GM19035 (cell line): ENCODE measurements at regions not wholly inside any gene's neighbourhood (a gene's known extent, or its start where the extent isn't known, plus 50 kb on each side); places are given as distances from the start of the nearest gene placed in this dataset.
"Not testable (repeated sequence)": the region's sequence is repeated elsewhere in the genome, so short reads cannot be mapped to it uniquely, and the experiment has no call there.

Experiments
- ATAC-seq: cut with Tn5 transposase; IDR thresholded peaks from one replicate; pipeline ENCODE4 v1.9.1; 2021; ENCODE audit not compliant: unreplicated experiment

- not testable (repeated sequence) for ATAC-seq
Measured at GRCh38 chr14:44721395-44721794, 214.3 kb upstream of the FSCB start.

- no peak for ATAC-seq
Measured at GRCh38 chr14:44720707-44721106, 213.6 kb upstream of the FSCB start.

GRCh38 chr14:44712024-44712815 is 205.1 kb upstream of the FSCB start:
- no peak for ATAC-seq

GRCh38 chr14:44701563-44702263 is 194.6 kb upstream of the FSCB start:
- ATAC-seq = no peak

- ATAC-seq = no peak
Measured at GRCh38 chr14:44700694-44701093, 193.6 kb upstream of the FSCB start.

- no peak for ATAC-seq
Measured at GRCh38 chr14:44700184-44700583, 193.1 kb upstream of the FSCB start.

- no peak for ATAC-seq
Measured at GRCh38 chr14:44699391-44699790, 192.3 kb upstream of the FSCB start.

GRCh38 chr14:44669496-44669895 is 162.4 kb upstream of the FSCB start:
- no peak for ATAC-seq

GRCh38 chr14:44663136-44663535 is 156.1 kb upstream of the FSCB start:
- no peak for ATAC-seq

GRCh38 chr14:44662250-44662891 is 155.3 kb upstream of the FSCB start:
- ATAC-seq = no peak

GRCh38 chr14:44658389-44658696 is 151.3 kb upstream of the FSCB start:
- ATAC-seq = no peak

GRCh38 chr14:44657696-44658388 is 150.8 kb upstream of the FSCB start:
- ATAC-seq = no peak

- ATAC-seq = no peak
Measured at GRCh38 chr14:44657203-44657602, 150.1 kb upstream of the FSCB start.

GRCh38 chr14:44654591-44654990 is 147.5 kb upstream of the FSCB start:
- no peak for ATAC-seq

- no peak for ATAC-seq
Measured at GRCh38 chr14:44653641-44654040, 146.6 kb upstream of the FSCB start.

GRCh38 chr14:44652640-44653039 is 145.6 kb upstream of the FSCB start:
- ATAC-seq = no peak

GRCh38 chr14:44649061-44649460 is 142.0 kb upstream of the FSCB start:
- no peak for ATAC-seq

- no peak for ATAC-seq
Measured at GRCh38 chr14:44640416-44640815, 133.3 kb upstream of the FSCB start.

GRCh38 chr14:44639781-44640385 is 132.8 kb upstream of the FSCB start:
- no peak for ATAC-seq

GRCh38 chr14:44634692-44635091 is 127.6 kb upstream of the FSCB start:
- no peak for ATAC-seq

GRCh38 chr14:44626423-44626822 is 119.3 kb upstream of the FSCB start:
- no peak for ATAC-seq
